NCI-H1694 treated with DMSO at 0.1 percent for 48 hours (cell line): ENCODE measurements at regions not wholly inside any gene's neighbourhood (a gene's known extent, or its start where the extent isn't known, plus 50 kb on each side); places are given as distances from the start of the nearest gene placed in this dataset.
"Not testable (repeated sequence)": the region's sequence is repeated elsewhere in the genome, so short reads cannot be mapped to it uniquely, and the experiment has no call there.

Experiments
- DNase-seq: peaks from one replicate; lab custom pipeline; 2025; lab: John Stamatoyannopoulos, UW

GRCh38 chr18:57953883-57954282 is 90.1 kb upstream of the NEDD4L start:
- DNase-seq = no peak

- no peak for DNase-seq
Measured at GRCh38 chr18:57951999-57952774, 91.8 kb upstream of the NEDD4L start.

GRCh38 chr18:57951117-57951796 is 92.8 kb upstream of the NEDD4L start:
- no peak for DNase-seq

GRCh38 chr18:57950542-57950941 is 93.5 kb upstream of the NEDD4L start:
- DNase-seq = no peak

- not testable (repeated sequence) for DNase-seq
Measured at GRCh38 chr18:57949335-57949734, 94.7 kb upstream of the NEDD4L start.

GRCh38 chr18:57947117-57947516 is 96.9 kb upstream of the NEDD4L start:
- DNase-seq = no peak

- no peak for DNase-seq
Measured at GRCh38 chr18:57943723-57944122, 100.3 kb upstream of the NEDD4L start.

- DNase-seq = no peak
Measured at GRCh38 chr18:57942493-57942892, 101.5 kb upstream of the NEDD4L start.

- peak; percentile 19 for DNase-seq
Measured at GRCh38 chr18:57941841-57942489, 102.1 kb upstream of the NEDD4L start.

GRCh38 chr18:57940166-57940660 is 103.8 kb upstream of the NEDD4L start:
- no peak for DNase-seq

GRCh38 chr18:57934375-57934774 is 109.7 kb upstream of the NEDD4L start:
- not testable (repeated sequence) for DNase-seq

GRCh38 chr18:57931038-57931437 is 113.0 kb upstream of the NEDD4L start:
- DNase-seq = no peak

GRCh38 chr18:57930476-57930875 is 113.5 kb upstream of the NEDD4L start:
- DNase-seq = no peak

GRCh38 chr18:57929922-57930321 is 114.1 kb upstream of the NEDD4L start:
- DNase-seq = no peak

GRCh38 chr18:57928466-57928865 is 115.6 kb upstream of the NEDD4L start:
- DNase-seq = no peak

GRCh38 chr18:57927511-57927910 is 116.5 kb upstream of the NEDD4L start:
- DNase-seq = no peak

GRCh38 chr18:57925706-57926105 is 118.3 kb upstream of the NEDD4L start:
- DNase-seq = no peak

GRCh38 chr18:57923611-57924010 is 120.4 kb upstream of the NEDD4L start:
- DNase-seq = peak; percentile 53

- no peak for DNase-seq
Measured at GRCh38 chr18:57922885-57923284, 119.8 kb upstream of the ATP8B1 start.

GRCh38 chr18:57921708-57922107 is 118.6 kb upstream of the ATP8B1 start:
- DNase-seq = no peak

- DNase-seq = peak; percentile 26
Measured at GRCh38 chr18:57920036-57920435, 116.9 kb upstream of the ATP8B1 start.

- no peak for DNase-seq
Measured at GRCh38 chr18:57918601-57919000, 115.5 kb upstream of the ATP8B1 start.

GRCh38 chr18:57916684-57917083 is 113.6 kb upstream of the ATP8B1 start:
- no peak for DNase-seq
